ENCODE measurements at regions not wholly inside any gene's neighbourhood (a gene's known extent, or its start where the extent isn't known, plus 50 kb on each side); places are given as distances from the start of the nearest gene placed in this dataset.

GRCh38 chr3:177906126-177906511 is 630.1 kb upstream of the KCNMB2 start:
- TF ChIP-seq POLR2A (IDR thresholded peaks at IDR 0.05): no peak
- TF ChIP-seq, protein P1, sequence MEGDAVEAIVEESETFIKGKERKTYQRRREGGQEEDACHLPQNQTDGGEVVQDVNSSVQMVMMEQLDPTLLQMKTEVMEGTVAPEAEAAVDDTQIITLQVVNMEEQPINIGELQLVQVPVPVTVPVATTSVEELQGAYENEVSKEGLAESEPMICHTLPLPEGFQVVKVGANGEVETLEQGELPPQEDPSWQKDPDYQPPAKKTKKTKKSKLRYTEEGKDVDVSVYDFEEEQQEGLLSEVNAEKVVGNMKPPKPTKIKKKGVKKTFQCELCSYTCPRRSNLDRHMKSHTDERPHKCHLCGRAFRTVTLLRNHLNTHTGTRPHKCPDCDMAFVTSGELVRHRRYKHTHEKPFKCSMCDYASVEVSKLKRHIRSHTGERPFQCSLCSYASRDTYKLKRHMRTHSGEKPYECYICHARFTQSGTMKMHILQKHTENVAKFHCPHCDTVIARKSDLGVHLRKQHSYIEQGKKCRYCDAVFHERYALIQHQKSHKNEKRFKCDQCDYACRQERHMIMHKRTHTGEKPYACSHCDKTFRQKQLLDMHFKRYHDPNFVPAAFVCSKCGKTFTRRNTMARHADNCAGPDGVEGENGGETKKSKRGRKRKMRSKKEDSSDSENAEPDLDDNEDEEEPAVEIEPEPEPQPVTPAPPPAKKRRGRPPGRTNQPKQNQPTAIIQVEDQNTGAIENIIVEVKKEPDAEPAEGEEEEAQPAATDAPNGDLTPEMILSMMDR (IDR thresholded peaks at IDR 0.05 in 8 of 11, conservative IDR thresholded peaks at IDR 0.05 in 3 of 11): no peak

All from spleen (tissue), 7 donors.